Lower leg skin (tissue), 3 donors: ENCODE measurements at regions not wholly inside any gene's neighbourhood (a gene's known extent, or its start where the extent isn't known, plus 50 kb on each side); places are given as distances from the start of the nearest gene placed in this dataset.

Experiments used
- POLR2A ChIP-seq, 2 donors: fragments of 450-650 bp; IDR thresholded peaks; one replicate each; pipeline ENCODE4 v1.6.1; 2016 to 2017; ENCODE audit warnings: antibody characterized with exemption in 2 of 2, mild to moderate bottlenecking in 1 of 2, moderate library complexity in 1 of 2
- TF ChIP-seq, protein P1 (sequence below), 3 donors: fragments of 450-650 bp; IDR thresholded peaks; one replicate each; pipeline ENCODE4 v1.5.1; 2016; ENCODE audit warnings: antibody characterized with exemption in 3 of 3, mild to moderate bottlenecking in 3 of 3, moderate library complexity in 2 of 3

DNA sequence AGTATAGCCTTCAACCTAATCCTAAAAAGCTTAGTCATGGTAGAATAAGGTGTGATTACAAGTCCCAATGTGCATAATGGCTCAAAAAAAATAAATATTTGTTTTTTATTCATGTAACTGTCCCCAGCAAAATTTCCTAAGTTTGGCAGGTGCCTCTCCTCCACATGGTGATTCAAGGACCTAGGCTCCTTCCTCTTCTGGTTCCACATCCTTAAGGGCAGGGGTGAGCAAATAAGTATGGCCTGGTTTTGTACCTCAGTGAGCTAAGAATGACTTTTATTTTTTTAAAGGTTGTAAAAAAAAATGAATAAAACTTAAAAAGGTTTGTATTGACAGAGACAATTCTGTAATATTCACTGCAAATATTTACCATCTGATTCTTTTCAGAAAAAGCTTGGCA is 343.5 kb upstream of the UBE2E2 start:
- TF ChIP-seq POLR2A (IDR thresholded peaks at IDR 0.05): no peak
- TF ChIP-seq, protein P1, sequence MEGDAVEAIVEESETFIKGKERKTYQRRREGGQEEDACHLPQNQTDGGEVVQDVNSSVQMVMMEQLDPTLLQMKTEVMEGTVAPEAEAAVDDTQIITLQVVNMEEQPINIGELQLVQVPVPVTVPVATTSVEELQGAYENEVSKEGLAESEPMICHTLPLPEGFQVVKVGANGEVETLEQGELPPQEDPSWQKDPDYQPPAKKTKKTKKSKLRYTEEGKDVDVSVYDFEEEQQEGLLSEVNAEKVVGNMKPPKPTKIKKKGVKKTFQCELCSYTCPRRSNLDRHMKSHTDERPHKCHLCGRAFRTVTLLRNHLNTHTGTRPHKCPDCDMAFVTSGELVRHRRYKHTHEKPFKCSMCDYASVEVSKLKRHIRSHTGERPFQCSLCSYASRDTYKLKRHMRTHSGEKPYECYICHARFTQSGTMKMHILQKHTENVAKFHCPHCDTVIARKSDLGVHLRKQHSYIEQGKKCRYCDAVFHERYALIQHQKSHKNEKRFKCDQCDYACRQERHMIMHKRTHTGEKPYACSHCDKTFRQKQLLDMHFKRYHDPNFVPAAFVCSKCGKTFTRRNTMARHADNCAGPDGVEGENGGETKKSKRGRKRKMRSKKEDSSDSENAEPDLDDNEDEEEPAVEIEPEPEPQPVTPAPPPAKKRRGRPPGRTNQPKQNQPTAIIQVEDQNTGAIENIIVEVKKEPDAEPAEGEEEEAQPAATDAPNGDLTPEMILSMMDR (IDR thresholded peaks at IDR 0.05): no peak
